EL (cell line): ENCODE measurements at regions not wholly inside any gene's neighbourhood (a gene's known extent, or its start where the extent isn't known, plus 50 kb on each side); places are given as distances from the start of the nearest gene placed in this dataset.
"Not testable (repeated sequence)": the region's sequence is repeated elsewhere in the genome, so short reads cannot be mapped to it uniquely, and the experiment has no call there.

Experiments
- DNase-seq: peaks from one replicate; pipeline ENCODE4 v3.0.0-alpha.2; 2016

GRCh38 chr7:67301667-67302066 is 305.0 kb downstream of the TYW1 start:
- DNase-seq, result no peak

GRCh38 chr7:67302113-67303039 is 305.7 kb downstream of the TYW1 start:
- DNase-seq, result peak; percentile 100

DNA sequence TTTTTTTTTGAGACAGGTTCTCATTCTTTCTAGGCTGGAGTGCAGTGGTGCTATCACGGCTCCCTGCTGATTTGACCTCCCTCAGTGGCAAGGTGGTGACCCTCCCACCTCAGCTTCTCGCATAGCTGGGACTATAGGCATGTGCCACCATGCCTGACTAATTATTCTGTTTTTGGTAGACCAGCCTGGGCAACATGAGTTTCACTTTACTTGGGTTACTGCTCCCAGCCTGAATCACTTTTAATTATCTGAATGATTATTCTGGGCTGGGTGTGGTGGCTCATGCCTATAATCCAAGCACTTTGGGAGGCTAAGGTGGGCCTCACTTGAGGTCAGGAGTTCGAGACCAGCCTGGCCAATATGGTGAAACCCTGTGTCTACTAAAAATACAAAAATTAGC is 308.2 kb downstream of the TYW1 start:
- DNase-seq, result not testable (repeated sequence)

- no peak for DNase-seq
These were observed 309.7 kb downstream of the TYW1 start for GRCh38 chr7:67306331-67306730.

- DNase-seq, result no peak
These were observed 313.3 kb downstream of the TYW1 start for GRCh38 chr7:67309764-67310549.

DNA sequence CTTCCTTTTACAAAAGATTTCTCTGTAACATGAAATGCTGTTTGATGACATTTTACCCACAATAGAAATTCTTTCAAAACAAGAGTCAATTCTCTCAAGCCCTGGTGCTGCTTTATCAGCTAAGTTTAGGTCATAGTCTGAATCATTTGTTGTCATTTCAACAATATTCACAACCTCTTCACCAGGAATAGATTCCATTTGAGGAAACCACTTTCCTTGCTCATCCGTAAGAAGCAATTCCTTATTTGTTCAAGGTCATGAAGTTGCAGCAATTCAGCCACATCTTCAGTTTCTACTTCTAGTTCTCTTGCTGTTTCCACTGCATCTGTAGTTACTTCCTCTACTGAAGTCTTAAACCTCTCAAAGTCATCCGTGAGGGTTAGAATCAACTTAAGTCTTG is 315.3 kb downstream of the TYW1 start:
- DNase-seq, result peak; percentile 8

GRCh38 chr7:67313213-67313612 is 316.6 kb downstream of the TYW1 start:
- no peak for DNase-seq

GRCh38 chr7:67316902-67317301 is 320.3 kb downstream of the TYW1 start:
- not testable (repeated sequence) for DNase-seq

- DNase-seq, result not testable (repeated sequence)
These were observed 331.6 kb downstream of the TYW1 start for GRCh38 chr7:67328257-67328656.

- not testable (repeated sequence) for DNase-seq
These were observed 338.5 kb downstream of the TYW1 start for GRCh38 chr7:67335165-67335564.

DNA sequence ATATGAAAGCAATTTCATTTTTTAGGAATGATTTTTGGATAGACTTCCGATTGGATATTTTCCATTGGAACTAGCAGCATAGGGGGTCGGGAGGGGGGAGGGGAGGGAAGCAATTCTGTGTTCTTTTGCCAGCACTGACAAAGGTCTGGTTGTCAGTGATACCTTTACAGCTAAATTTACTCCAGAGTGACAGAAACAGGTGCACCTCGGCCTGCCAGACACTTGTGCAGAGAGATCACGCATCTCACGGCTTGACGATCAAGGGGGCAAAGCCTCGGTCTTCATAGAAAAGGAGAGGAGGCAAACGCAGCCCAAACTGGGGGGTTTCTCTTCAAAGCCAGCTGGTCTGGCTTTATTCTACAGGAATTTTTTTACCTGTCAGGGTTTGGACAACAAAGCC is 339.0 kb downstream of the TYW1 start:
- not testable (repeated sequence) for DNase-seq

DNA sequence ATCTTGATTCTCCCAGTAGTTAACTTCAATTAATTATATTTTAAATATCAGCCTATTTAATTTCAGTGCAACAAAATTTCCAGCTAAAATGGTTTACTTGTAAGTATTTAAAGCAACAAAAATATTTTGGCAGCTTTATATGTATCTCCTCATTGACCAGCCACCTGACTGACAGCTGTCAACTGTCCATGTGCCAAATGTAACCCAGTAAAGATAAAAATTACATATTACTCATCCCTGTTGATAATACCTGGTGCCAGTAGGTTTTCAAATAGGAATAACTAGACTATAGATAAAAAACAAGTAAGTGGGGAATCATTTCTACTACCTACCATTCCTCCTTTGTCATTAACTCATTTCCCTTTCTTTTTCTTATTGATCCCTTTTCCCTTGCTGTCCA is 341.9 kb downstream of the TYW1 start:
- not testable (repeated sequence) for DNase-seq

- no peak for DNase-seq
These were observed 344.6 kb downstream of the TYW1 start for GRCh38 chr7:67341153-67341768.

DNA sequence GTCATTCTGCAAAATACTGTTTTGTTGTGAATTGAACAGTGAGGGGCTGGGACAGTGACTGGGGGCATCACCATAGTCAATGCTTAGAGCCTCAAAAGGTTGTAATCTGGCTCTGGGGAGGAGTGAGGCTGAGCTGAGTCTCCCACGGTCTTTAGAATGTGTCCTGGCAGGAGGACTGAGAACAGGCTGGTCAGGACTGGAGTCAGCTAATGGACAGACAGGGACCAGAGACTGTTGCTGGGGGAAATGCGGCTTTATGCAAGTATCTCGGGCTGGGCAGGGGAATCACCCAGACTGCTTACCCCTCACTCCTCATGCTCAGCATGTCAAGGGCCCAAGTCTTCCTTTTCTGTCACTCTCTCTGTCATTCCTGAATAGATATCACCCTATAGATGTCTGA is 346.5 kb downstream of the TYW1 start:
- no peak for DNase-seq

GRCh38 chr7:67343572-67343971 is 346.9 kb downstream of the TYW1 start:
- DNase-seq, result no peak

DNA sequence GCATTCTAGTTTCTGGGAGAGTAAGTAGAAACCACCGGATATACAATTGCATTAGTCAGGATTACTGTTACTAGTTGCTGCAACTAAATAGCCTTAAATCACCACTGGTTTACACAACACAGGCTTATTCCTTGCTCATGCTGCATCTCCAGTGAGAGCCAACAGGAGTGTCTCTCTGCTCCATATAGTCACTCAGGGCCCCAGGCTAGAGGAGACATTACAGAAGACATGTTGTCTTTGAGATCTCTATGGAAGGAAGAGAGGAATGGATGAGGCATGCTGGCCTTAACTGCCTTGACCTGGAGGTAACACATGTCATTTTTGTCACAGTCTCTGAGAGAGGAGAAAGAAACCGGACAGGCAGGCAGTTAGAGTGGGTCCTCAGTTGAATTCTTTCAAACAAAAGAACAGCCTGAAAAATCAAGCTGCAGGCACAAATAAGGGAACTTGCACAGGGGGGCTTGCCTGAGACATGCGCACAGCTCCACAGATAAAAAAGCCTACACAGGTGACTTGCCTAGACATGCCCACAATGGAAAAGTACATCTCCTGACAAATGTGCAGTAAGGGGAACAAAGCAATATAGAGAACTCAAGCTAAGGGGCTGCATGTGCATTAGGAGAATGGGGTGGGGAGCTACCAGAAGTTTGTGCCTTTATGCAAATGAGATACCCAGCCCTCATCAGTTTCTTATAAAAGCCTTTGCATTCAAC is 348.0 kb downstream of the TYW1 start:
- DNase-seq, result no peak

- no peak for DNase-seq
These were observed 349.5 kb downstream of the TYW1 start for GRCh38 chr7:67346126-67346525.

DNA sequence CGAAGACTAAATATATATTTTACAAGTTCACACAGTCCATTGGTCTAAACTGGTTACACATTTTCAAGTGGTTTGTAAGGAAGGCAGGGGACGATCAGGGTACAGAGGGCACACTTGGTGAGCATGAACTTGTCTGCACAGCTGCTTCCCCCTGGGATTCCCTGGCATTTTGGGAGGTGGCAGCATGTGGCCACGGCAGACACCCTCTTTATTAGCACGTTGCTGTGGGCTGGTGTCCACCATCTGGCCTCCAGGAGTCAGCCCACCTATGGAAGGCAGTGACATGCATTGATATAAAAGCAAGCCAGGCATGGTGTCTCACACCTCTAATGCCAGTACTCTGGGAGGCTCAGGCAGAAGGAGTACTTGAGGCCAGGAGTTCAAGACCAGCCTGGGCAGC is 350.2 kb downstream of the TYW1 start:
- no peak for DNase-seq

DNA sequence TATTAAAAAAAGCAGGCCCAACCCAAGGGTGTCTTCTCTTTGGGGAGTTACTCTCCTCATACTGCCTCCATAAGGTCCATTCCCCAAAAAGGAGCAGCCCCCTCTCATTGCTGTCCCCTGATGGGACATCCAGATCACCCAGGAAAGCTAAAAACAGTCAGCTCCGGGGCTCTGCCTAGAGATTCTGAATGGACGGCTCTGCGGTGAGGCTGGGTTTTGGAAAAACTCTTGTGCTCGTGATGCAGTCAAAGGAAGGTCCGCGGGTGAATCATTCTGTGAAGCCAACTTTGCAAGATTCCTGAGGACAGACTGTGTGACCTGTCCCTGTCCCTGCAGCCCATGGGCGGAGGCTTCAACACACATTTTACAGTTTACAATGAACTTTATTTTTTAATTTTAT is 351.5 kb downstream of the TYW1 start:
- DNase-seq, result no peak

DNA sequence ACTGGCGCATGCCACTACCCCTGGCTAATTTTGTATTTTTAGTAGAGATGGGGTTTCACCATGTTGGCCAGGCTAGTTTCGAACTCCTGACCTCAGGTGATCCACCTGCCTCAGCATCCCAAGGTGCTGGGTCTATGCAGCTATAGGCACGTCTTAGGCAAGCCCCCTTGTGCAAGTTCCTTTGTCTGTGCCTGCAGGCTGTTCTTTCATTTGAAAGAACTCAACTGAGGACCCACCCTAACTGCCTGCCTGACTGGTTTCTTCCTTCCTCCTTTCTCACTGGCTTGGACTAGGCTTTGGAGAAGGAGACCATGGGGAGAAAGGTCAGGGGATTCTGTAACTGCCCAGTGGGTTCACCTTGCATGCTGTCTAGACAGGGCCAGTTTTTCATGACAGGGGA is 361.0 kb downstream of the TYW1 start:
- DNase-seq, result not testable (repeated sequence)

GRCh38 chr7:67358316-67358715 is 361.7 kb downstream of the TYW1 start:
- peak; percentile 12 for DNase-seq

- DNase-seq, result not testable (repeated sequence)
These were observed 362.1 kb downstream of the TYW1 start for GRCh38 chr7:67358738-67359137.

DNA sequence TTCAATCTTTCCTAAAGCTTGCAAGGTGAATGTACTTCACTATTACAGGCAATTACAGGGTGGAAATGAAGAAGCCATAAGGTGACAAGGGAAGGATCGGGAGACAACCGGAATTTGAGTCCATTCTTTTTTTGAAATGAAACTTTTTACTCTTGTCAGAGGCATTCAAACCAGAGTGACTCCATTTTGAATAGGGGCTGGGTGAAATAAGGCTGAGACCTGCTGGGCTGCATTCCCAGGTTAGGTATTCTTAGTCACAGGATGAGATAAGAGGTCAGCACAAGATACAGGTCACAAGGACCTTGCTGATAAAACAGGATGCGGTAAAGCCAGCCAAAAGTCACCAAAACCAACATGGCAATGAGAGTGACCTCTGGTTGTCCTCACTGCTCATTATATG is 363.3 kb downstream of the TYW1 start:
- no peak for DNase-seq
